Stomach (tissue), 4 donors: ENCODE measurements at regions not wholly inside any gene's neighbourhood (a gene's known extent, or its start where the extent isn't known, plus 50 kb on each side); places are given as distances from the start of the nearest gene placed in this dataset.

Source experiments
- CTCF ChIP-seq, 7 experiments: fragments of 450-650 bp in 4 of 7; fragments of 200-600 bp in 3 of 7; sonication (generic) in 3 of 7; IDR thresholded peaks; one replicate each; pipeline ENCODE4 v1.5.1; 2016 to 2019; ENCODE audit warnings: antibody characterized with exemption in 7 of 7, control low read depth in 2 of 7, mild to moderate bottlenecking in 1 of 7
- POLR2A ChIP-seq, 4 donors: fragments of 450-650 bp; IDR thresholded peaks; one replicate each; pipeline ENCODE4 v1.6.1; 2016; ENCODE audit warnings: antibody characterized with exemption in 4 of 4, control low read depth in 2 of 4, mild to moderate bottlenecking in 1 of 4, moderate library complexity in 1 of 4
- POLR2AphosphoS5 ChIP-seq, 3 donors: sonication (generic); formaldehyde crosslinking; IDR thresholded peaks; one replicate each; pipeline ENCODE4 v1.6.1; 2016; ENCODE audit warnings: antibody characterized with exemption in 3 of 3

GRCh38 chrX:87805829-87806490 is 288.4 kb downstream of the KLHL4 start:
- TF ChIP-seq POLR2A (IDR thresholded peaks at IDR 0.05) (no peak), CTCF (IDR thresholded peaks at IDR 0.05) (no peak), POLR2AphosphoS5 (IDR thresholded peaks at IDR 0.05) (no peak)
